GM13977 (cell line): ENCODE measurements at regions not wholly inside any gene's neighbourhood (a gene's known extent, or its start where the extent isn't known, plus 50 kb on each side); places are given as distances from the start of the nearest gene placed in this dataset.

ENCODE experiments used
- DNase-seq: peaks from one replicate; pipeline ENCODE4 v3.0.0; 2012; ENCODE audit warnings: low spot score
- in situ Hi-C: fragments of 300-500 bp; cut with MboI; formaldehyde crosslinking; loops from one replicate; pipeline ENCODE4 v1.12.0; 2022; ENCODE audit warnings: low sequenced_read_pairs, low pct_unique_long_range_greater_than_20kb, mixed read lengths, inconsistent platforms; ENCODE audit not compliant: unreplicated experiment
- TF ChIP-seq, protein P1 (sequence below): IDR thresholded peaks from 2 replicates; pipeline ENCODE4 v1.5.1; 2012; ENCODE audit warnings: mild to moderate bottlenecking, control low read depth; ENCODE audit not compliant: insufficient read depth; ENCODE audit errors: extremely low read depth, missing control alignments

DNA sequence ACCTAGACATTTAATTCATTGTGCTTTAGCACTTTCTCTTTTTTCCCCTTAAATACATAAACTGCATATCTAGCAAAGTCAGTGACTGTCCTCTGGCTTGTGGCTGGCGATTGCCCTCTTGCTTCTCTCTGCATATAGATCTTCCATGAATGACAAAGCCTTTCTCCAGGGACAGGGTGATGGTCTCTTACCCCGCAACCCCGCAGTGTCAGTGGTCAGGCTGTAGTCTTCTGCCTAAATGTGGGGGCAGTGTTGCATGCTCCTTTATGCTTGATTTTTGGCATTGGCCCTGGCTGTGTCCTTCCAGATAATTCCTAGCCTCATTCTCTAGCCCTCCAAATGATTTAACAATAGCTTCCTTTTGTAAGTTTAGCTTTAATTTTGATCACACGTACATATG, 407.8 kb downstream of the GABRB3 start:
- DNase-seq, result no peak
- TF ChIP-seq, protein P1, sequence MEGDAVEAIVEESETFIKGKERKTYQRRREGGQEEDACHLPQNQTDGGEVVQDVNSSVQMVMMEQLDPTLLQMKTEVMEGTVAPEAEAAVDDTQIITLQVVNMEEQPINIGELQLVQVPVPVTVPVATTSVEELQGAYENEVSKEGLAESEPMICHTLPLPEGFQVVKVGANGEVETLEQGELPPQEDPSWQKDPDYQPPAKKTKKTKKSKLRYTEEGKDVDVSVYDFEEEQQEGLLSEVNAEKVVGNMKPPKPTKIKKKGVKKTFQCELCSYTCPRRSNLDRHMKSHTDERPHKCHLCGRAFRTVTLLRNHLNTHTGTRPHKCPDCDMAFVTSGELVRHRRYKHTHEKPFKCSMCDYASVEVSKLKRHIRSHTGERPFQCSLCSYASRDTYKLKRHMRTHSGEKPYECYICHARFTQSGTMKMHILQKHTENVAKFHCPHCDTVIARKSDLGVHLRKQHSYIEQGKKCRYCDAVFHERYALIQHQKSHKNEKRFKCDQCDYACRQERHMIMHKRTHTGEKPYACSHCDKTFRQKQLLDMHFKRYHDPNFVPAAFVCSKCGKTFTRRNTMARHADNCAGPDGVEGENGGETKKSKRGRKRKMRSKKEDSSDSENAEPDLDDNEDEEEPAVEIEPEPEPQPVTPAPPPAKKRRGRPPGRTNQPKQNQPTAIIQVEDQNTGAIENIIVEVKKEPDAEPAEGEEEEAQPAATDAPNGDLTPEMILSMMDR, result no peak
- in situ Hi-C loops, result no loop called here

GRCh38 chr15:26359855-26360254, 413.0 kb downstream of the GABRB3 start:
- TF ChIP-seq, protein P1, result no peak

DNA sequence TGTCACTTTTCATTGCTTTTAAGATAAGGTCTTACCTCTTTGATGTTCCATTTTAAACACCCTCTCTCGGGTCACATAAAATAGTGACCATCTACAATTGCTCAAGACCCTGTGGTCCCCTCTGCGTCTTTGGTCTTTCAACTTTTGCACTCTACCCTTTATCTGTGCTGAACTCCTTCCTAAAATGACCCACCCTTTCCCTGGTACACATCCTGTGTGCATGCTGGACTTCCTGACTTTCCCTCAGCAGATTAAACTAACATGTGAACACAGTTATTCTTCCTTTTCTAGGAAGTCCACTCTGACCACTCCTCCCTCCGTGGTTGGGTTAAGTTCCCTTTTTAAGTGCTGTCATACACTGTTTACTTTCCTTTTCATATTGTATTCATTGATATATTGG, 414.2 kb downstream of the GABRB3 start:
- in situ Hi-C loops, result no loop called here
- TF ChIP-seq, protein P1, result no peak
- DNase-seq, result no peak

More at GRCh38 chr15:26359855-26360254, 413.0 kb downstream of the GABRB3 start:
- in situ Hi-C loops, result no loop called here
- no peak for DNase-seq

DNA sequence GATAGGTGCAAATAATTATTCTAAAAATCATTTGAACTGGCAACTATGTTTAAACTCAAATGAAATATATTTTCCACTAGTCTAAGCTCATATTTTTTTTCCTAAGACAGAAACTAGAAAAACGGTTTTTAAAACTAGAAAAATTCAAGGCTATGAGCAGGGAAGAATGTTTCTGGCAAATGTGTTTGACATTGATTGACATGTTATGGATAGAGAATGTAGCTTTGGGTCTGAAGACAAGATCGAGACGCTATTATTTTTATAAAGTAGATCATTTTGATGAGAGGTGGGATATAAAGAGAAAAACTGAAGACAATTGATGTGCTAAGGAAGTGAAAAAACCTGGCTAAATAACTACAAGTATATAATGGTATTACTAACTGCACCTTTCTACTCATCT, 415.2 kb downstream of the GABRB3 start:
- in situ Hi-C loops, result no loop called here
- TF ChIP-seq, protein P1, result no peak
- no peak for DNase-seq

DNA sequence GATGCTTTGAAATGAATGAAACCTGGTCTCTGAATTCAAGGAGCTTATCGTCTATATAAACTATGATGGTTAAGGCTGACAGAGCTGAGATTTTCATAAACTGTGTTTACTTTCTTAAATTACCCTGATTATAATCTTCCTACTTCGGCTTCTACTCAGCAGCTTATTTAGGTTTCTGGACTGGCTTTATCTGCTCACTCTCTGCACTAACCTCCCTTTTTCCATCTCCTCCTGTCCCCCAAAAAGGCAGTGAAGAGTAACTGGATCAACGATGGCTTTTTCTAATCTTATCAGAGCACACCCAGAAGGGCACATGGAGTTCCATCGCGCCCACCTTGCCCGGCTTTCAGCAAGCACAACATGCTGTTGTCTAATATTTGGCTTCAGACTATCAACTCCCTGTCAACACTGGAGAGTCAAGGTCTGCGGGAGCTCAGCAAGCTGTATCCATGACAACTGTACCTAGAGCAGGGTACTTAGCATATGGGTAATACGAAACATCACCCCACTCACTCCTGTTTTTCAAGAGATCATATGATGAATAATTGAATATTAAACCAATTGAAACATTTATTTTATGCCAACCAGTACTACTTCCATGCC, 417.3 kb downstream of the GABRB3 start:
- no peak for DNase-seq
- in situ Hi-C loops, result no loop called here
- TF ChIP-seq, protein P1, result no peak

DNA sequence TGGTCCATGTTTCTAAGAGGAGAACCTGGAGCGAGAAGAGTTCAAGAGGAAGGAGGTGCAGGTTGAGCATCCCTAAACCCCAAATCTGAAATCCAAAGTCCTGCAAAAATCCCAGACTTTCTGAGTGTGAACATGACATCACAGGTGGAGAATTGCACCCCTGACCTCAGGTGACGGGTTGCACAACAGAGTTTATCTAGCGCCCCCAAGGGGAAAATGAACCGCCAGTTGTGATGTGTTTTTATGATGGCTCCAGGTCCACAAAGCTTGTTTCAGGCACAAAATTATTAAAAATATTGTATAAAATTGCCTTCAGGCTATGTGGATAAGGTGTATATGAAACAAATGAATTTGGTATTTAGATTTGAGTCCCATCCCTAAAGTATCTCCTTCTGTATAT, 420.0 kb downstream of the GABRB3 start:
- DNase-seq, result no peak
- TF ChIP-seq, protein P1, result no peak
- in situ Hi-C loops, result no loop called here
